Spinal cord (tissue), 9 donors: ENCODE measurements at regions not wholly inside any gene's neighbourhood (a gene's known extent, or its start where the extent isn't known, plus 50 kb on each side); places are given as distances from the start of the nearest gene placed in this dataset.

ENCODE experiments used
- DNase-seq, 6 donors: peaks; one replicate each; pipeline versions ENCODE4 v3.0.0 to v3.0.0-alpha.2; 2013 to 2015; ENCODE audit warnings: low spot score in 6 of 6, low read depth in 4 of 6
- H3K27ac ChIP-seq: one replicate; pipeline ENCODE4 v1.5.1; 2013; ENCODE audit warnings: low read depth, low read length, control low read depth
- H3K27me3 ChIP-seq: one replicate; pipeline ENCODE4 v1.6.1; 2013; ENCODE audit warnings: low read length; ENCODE audit not compliant: control insufficient read depth, insufficient read depth
- H3K36me3 ChIP-seq: one replicate; pipeline ENCODE4 v1.6.1; 2013; ENCODE audit warnings: low read length; ENCODE audit not compliant: control insufficient read depth, insufficient read depth
- H3K4me1 ChIP-seq: one replicate; pipeline ENCODE4 v1.6.1; 2013; ENCODE audit warnings: low read length; ENCODE audit not compliant: control insufficient read depth, insufficient read depth
- H3K4me3 ChIP-seq: one replicate; pipeline ENCODE4 v1.5.1; 2013; ENCODE audit warnings: low read depth, low read length, control low read depth
- H3K9me3 ChIP-seq: one replicate; pipeline ENCODE4 v1.6.1; 2013; ENCODE audit warnings: low read length; ENCODE audit not compliant: control insufficient read depth, insufficient read depth
- WGBS: methylation state at CpG from one replicate; pipeline ENCODE4 v1.1.5; 2013; ENCODE audit warnings: missing lambda C conversion rate; ENCODE audit not compliant: insufficient coverage; 5-methylcytosine and 5-hydroxymethylcytosine counted together
- donor health status: healthy.

GRCh38 chr17:56708670-56709410, 115.3 kb downstream of the NOG start:
- H3K4me1 ChIP-seq = no peaks in the 10 kb centered on the region
- no peaks in the 10 kb centered on the region for H3K36me3 ChIP-seq
- no peak overlapping the region for H3K27ac ChIP-seq
- no peak for DNase-seq
- H3K27me3 ChIP-seq = no peaks in the 10 kb centered on the region
- 85% methylated on average over 5 of the region's 9 CpGs for WGBS
- no peak overlapping the region for H3K4me3 ChIP-seq
- H3K9me3 ChIP-seq = no peaks in the 10 kb centered on the region

DNA sequence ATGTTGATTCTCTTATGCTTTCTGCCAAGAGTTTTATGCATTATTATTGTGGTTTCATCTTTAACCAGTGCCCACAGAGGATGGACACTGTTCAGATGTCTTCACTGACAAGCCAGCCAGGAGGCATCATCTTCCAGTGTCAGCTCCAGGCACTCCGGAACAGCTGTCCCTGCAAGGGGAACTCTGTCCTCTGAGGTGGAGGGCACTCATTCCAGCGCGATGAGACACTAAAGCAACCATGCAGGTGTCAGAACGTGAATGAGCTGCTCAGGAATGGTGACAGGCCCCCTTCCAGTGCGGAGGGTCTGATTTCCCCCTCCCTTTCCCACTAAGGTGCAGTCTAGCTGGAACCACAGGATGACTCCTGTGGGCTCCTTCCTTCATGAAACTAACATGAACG, 117.5 kb downstream of the NOG start:
- Histone ChIP-seq H3K27ac (no peak overlapping the region), H3K27me3 (no peaks in the 10 kb centered on the region), H3K4me3 (no peak overlapping the region), H3K36me3 (no peaks in the 10 kb centered on the region), H3K4me1 (no peaks in the 10 kb centered on the region), H3K9me3 (no peaks in the 10 kb centered on the region)
- WGBS = 82% methylated on average over 5 of the region's 6 CpGs
- no peak for DNase-seq

- Histone ChIP-seq H3K27ac (no peak overlapping the region), H3K4me3 (no peak overlapping the region), H3K9me3 (no peaks in the 10 kb centered on the region), H3K36me3 (no peaks in the 10 kb centered on the region), H3K27me3 (no peaks in the 10 kb centered on the region), H3K4me1 (peaks cover 3% of the 10 kb centered on the region)
- peak; percentile 58 to 95 (median 76) for DNase-seq
- 3% methylated on average over 3 of the region's 8 CpGs for WGBS
Measured at GRCh38 chr17:56715613-56716357, 117.9 kb downstream of the C17orf67 start.

DNA sequence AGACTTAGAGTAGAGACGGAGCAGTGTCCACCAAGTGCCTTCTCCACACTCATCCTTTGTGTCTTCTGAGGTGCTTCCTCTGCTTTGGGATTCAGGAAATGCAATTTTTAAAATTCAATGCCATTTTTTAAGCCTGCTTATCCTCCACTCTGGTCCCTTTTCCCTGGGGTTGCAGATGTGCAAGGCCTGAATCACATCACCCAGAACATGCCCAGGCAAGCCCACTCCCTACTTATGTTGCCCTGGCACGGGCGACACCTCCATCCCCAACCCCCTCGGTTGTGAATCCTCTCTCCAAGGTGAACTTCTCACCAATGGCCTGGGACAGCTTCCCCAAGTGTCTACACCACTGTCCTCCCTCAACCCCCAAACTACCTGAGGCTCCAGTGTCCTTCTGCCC, 116.2 kb downstream of the C17orf67 start:
- no peaks in the 10 kb centered on the region for H3K36me3 ChIP-seq
- no peaks in the 10 kb centered on the region for H3K9me3 ChIP-seq
- H3K4me1 ChIP-seq = peaks cover 3% of the 10 kb centered on the region
- no peak overlapping the region for H3K4me3 ChIP-seq
- no peak overlapping the region for H3K27ac ChIP-seq
- no peak for DNase-seq
- H3K27me3 ChIP-seq = no peaks in the 10 kb centered on the region
- WGBS = 100% methylated on average over 3 of the region's 4 CpGs

DNA sequence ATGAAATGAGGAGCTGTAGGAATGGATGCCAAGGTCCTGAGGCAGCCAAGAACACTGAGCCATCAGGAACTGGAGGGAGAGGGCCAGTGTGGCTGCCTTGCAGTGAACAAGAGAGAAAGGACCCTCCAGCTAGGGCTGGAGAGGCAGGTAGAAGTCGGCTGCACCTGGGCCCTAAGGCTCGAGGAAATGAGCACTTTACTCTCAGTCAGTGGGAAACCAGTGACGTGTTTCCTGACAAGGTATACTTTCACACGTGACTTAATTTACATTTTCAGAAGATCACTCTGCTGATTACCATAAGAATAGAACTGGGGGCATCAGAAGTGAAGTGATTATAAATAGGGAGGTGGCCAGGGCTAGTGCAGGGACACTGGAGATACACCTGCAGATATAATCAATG, 115.2 kb downstream of the C17orf67 start:
- Histone ChIP-seq H3K9me3 (no peaks in the 10 kb centered on the region), H3K4me1 (peaks cover 3% of the 10 kb centered on the region), H3K4me3 (no peak overlapping the region), H3K36me3 (no peaks in the 10 kb centered on the region), H3K27ac (no peak overlapping the region), H3K27me3 (no peaks in the 10 kb centered on the region)
- no peak for DNase-seq
- WGBS = 83% methylated on average over 2 of the region's 4 CpGs

DNA sequence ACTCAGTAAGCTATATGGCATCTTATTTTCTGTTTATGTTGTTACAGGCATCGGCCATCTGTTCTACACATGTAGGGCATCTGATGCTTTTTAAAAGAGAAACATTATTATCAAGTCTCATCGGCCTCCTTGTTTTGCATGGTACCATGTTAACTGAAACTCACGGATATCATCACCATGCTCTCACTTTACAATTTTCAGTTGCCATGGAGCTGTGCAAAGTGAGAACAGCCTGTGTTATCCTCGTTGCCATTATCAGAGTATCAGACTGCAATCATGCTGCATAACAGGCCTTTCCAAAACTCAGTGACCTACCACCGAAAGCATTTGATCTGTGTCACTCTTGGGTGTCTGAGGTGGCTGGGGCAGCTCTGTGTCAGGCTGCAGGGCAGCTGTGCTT, 110.3 kb downstream of the C17orf67 start:
- Histone ChIP-seq H3K27ac (no peak overlapping the region), H3K27me3 (no peaks in the 10 kb centered on the region), H3K36me3 (no peaks in the 10 kb centered on the region), H3K4me1 (peaks cover 3% of the 10 kb centered on the region), H3K9me3 (no peaks in the 10 kb centered on the region), H3K4me3 (no peak overlapping the region)
- 83% methylated on average over 3 of the region's 5 CpGs for WGBS
- DNase-seq = peak in 2 of 6 donors; percentile 54 to 71

- Histone ChIP-seq H3K4me3 (no peak overlapping the region), H3K9me3 (no peaks in the 10 kb centered on the region), H3K36me3 (no peaks in the 10 kb centered on the region), H3K27ac (no peak overlapping the region), H3K4me1 (peaks cover 3% of the 10 kb centered on the region), H3K27me3 (no peaks in the 10 kb centered on the region)
- 80% methylated on average over 4 of the region's 11 CpGs for WGBS
- DNase-seq = no peak
Measured at GRCh38 chr17:56724664-56725063, 109.1 kb downstream of the C17orf67 start.

GRCh38 chr17:56725144-56725543, 108.6 kb downstream of the C17orf67 start:
- no peak for DNase-seq
- H3K9me3 ChIP-seq = no peaks in the 10 kb centered on the region
- H3K4me1 ChIP-seq = no peaks in the 10 kb centered on the region
- no peak overlapping the region for H3K27ac ChIP-seq
- WGBS = 71% methylated on average over 1 of the region's 4 CpGs
- no peaks in the 10 kb centered on the region for H3K27me3 ChIP-seq
- no peak overlapping the region for H3K4me3 ChIP-seq
- H3K36me3 ChIP-seq = no peaks in the 10 kb centered on the region

- DNase-seq = no peak
- 91% methylated on average over 6 of the region's 6 CpGs for WGBS
- no peaks in the 10 kb centered on the region for H3K9me3 ChIP-seq
- no peaks in the 10 kb centered on the region for H3K27me3 ChIP-seq
- H3K27ac ChIP-seq = no peak overlapping the region
- no peaks in the 10 kb centered on the region for H3K4me1 ChIP-seq
- no peak overlapping the region for H3K4me3 ChIP-seq
- H3K36me3 ChIP-seq = no peaks in the 10 kb centered on the region
Measured at GRCh38 chr17:56727876-56728617, 105.7 kb downstream of the C17orf67 start.
